Effector memory CD4-positive, alpha-beta T cell (primary cell): ENCODE measurements at regions not wholly inside any gene's neighbourhood (a gene's known extent, or its start where the extent isn't known, plus 50 kb on each side); places are given as distances from the start of the nearest gene placed in this dataset.
"Not testable (repeated sequence)": the region's sequence is repeated elsewhere in the genome, so short reads cannot be mapped to it uniquely, and the experiment has no call there.

Experiments
- DNase-seq, 3 donors: peaks; one replicate each; pipeline ENCODE4 v3.0.0-alpha.2; 2020
- H3K27ac ChIP-seq: 2 replicates; pipeline ENCODE4 v1.7.0; 2013; ENCODE audit warnings: mild to moderate bottlenecking, low read length, moderate library complexity; ENCODE audit not compliant: insufficient read depth, poor library complexity, severe bottlenecking
- H3K27me3 ChIP-seq: replicated peaks from 2 replicates; pipeline ENCODE4 v1.7.0; 2013; ENCODE audit warnings: mild to moderate bottlenecking, low read length; ENCODE audit not compliant: insufficient read depth, control insufficient read depth, poor library complexity, severe bottlenecking
- H3K36me3 ChIP-seq: 2 replicates; pipeline ENCODE4 v1.7.0; 2013; ENCODE audit warnings: mild to moderate bottlenecking, low read length, moderate library complexity; ENCODE audit not compliant: control insufficient read depth, insufficient read depth
- H3K4me1 ChIP-seq: 2 replicates; pipeline ENCODE4 v1.7.0; 2013; ENCODE audit warnings: low read length, mild to moderate bottlenecking; ENCODE audit not compliant: control insufficient read depth, insufficient read depth, poor library complexity, severe bottlenecking
- H3K4me3 ChIP-seq: 2 replicates; pipeline ENCODE4 v1.7.0; 2013; ENCODE audit warnings: low read length, low read depth, mild to moderate bottlenecking; ENCODE audit not compliant: insufficient read depth, poor library complexity, severe bottlenecking
- H3K9me3 ChIP-seq: 2 replicates; pipeline ENCODE4 v1.7.0; 2013; ENCODE audit warnings: mild to moderate bottlenecking, low read length, moderate library complexity; ENCODE audit not compliant: control insufficient read depth

- Histone ChIP-seq H3K4me3 (no peak overlapping the region), H3K4me1 (no peaks in the 10 kb centered on the region), H3K27ac (no peak overlapping the region), H3K9me3 (no peaks in the 10 kb centered on the region), H3K27me3 (no peaks in the 10 kb centered on the region), H3K36me3 (no peaks in the 10 kb centered on the region)
- DNase-seq = no peak
Observed at GRCh38 chr6:131476362-131476761, 96.7 kb upstream of the ARG1 start.

GRCh38 chr6:131478740-131479211 lies 94.2 kb upstream of the ARG1 start:
- H3K27ac ChIP-seq, H3K9me3 ChIP-seq, H3K4me3 ChIP-seq, DNase-seq, H3K36me3 ChIP-seq, H3K4me1 ChIP-seq, H3K27me3 ChIP-seq: not testable (repeated sequence)

- Histone ChIP-seq H3K9me3 (no peaks in the 10 kb centered on the region), H3K27me3 (no peaks in the 10 kb centered on the region), H3K4me1 (no peaks in the 10 kb centered on the region), H3K36me3 (no peaks in the 10 kb centered on the region), H3K4me3 (no peak overlapping the region), H3K27ac (no peak overlapping the region)
- no peak for DNase-seq
Observed at GRCh38 chr6:131486608-131487007, 86.4 kb upstream of the ARG1 start.

- Histone ChIP-seq H3K4me1 (no peaks in the 10 kb centered on the region), H3K36me3 (no peaks in the 10 kb centered on the region), H3K27me3 (no peaks in the 10 kb centered on the region), H3K9me3 (no peaks in the 10 kb centered on the region), H3K27ac (no peak overlapping the region), H3K4me3 (no peak overlapping the region)
- DNase-seq = no peak
Observed at GRCh38 chr6:131488780-131489179, 84.2 kb upstream of the ARG1 start.

- H3K9me3 ChIP-seq = no peaks in the 10 kb centered on the region
- H3K36me3 ChIP-seq = no peaks in the 10 kb centered on the region
- no peaks in the 10 kb centered on the region for H3K4me1 ChIP-seq
- no peak overlapping the region for H3K4me3 ChIP-seq
- no peaks in the 10 kb centered on the region for H3K27me3 ChIP-seq
- no peak overlapping the region for H3K27ac ChIP-seq
- DNase-seq = no peak
Observed at GRCh38 chr6:131490441-131490840, 82.6 kb upstream of the ARG1 start.

GRCh38 chr6:131492932-131493573 lies 80.0 kb upstream of the ARG1 start:
- Histone ChIP-seq H3K27ac (no peak overlapping the region), H3K9me3 (no peaks in the 10 kb centered on the region), H3K36me3 (no peaks in the 10 kb centered on the region), H3K4me1 (no peaks in the 10 kb centered on the region), H3K4me3 (no peak overlapping the region), H3K27me3 (no peaks in the 10 kb centered on the region)
- no peak for DNase-seq

GRCh38 chr6:131504387-131504786 lies 68.6 kb upstream of the ARG1 start:
- H3K36me3 ChIP-seq, H3K4me3 ChIP-seq, H3K27me3 ChIP-seq, H3K4me1 ChIP-seq, DNase-seq, H3K9me3 ChIP-seq, H3K27ac ChIP-seq: not testable (repeated sequence)

GRCh38 chr6:131510094-131510493 lies 62.9 kb upstream of the ARG1 start:
- Histone ChIP-seq H3K36me3 (no peaks in the 10 kb centered on the region), H3K9me3 (no peaks in the 10 kb centered on the region)

GRCh38 chr6:131510591-131510990 lies 62.4 kb upstream of the ARG1 start:
- no peak overlapping the region for H3K27ac ChIP-seq
- H3K27me3 ChIP-seq = no peaks in the 10 kb centered on the region
- H3K9me3 ChIP-seq = no peaks in the 10 kb centered on the region
- no peaks in the 10 kb centered on the region for H3K4me1 ChIP-seq
- no peaks in the 10 kb centered on the region for H3K36me3 ChIP-seq
- no peak for DNase-seq
- no peak overlapping the region for H3K4me3 ChIP-seq

More at GRCh38 chr6:131510094-131510493, 62.9 kb upstream of the ARG1 start:
- H3K27me3 ChIP-seq = no peaks in the 10 kb centered on the region
- no peak overlapping the region for H3K27ac ChIP-seq
- no peaks in the 10 kb centered on the region for H3K4me1 ChIP-seq
- no peak for DNase-seq
- no peak overlapping the region for H3K4me3 ChIP-seq

GRCh38 chr6:131519670-131520436 lies 53.2 kb upstream of the ARG1 start:
- peak in 1 of 3 donors; percentile 17 for DNase-seq
- H3K36me3 ChIP-seq = no peaks in the 10 kb centered on the region
- no peaks in the 10 kb centered on the region for H3K27me3 ChIP-seq
- no peaks in the 10 kb centered on the region for H3K9me3 ChIP-seq
- H3K4me3 ChIP-seq = no peak overlapping the region
- no peak overlapping the region for H3K27ac ChIP-seq
- H3K4me1 ChIP-seq = peaks cover 3% of the 10 kb centered on the region
